ENCODE measurements at regions not wholly inside any gene's neighbourhood (a gene's known extent, or its start where the extent isn't known, plus 50 kb on each side); places are given as distances from the start of the nearest gene placed in this dataset.

GRCh38 chr7:116417593-116418345, 81.8 kb upstream of the CAV2 start (continued):
- TF ChIP-seq SP2 (IDR thresholded peaks at IDR 0.05; ENCODE audit: extremely low read depth, low read depth, low read length, poor library complexity, severe bottlenecking) (no peak), NR4A1 (CRISPR knock-in tag; IDR thresholded peaks at IDR 0.05) (0 out of 2 replicates have a peak, but pooled peaks have one; percentile 39), NR4A1 (tag; IDR thresholded peaks at IDR 0.05) (no peak; the same call in 1 of the 2 replicates), USF1 (CRISPR knock-in tag; IDR thresholded peaks at IDR 0.05) (no peak), RBM39 (optimal IDR thresholded peaks at IDR 0.05; ENCODE audit: low read depth, low read length) (no peak), LARP7 (IDR thresholded peaks at IDR 0.05) (peak; percentile 87; the same call in 1 of the 2 replicates), KDM4B (IDR thresholded peaks at IDR 0.05; ENCODE audit: borderline replicate concordance in 2 of 2, low read depth in 1 of 2) (no peak), SNIP1 (IDR thresholded peaks at IDR 0.05; ENCODE audit: low read depth) (no peak), SIN3A (IDR thresholded peaks at IDR 0.05; ENCODE audit: borderline replicate concordance in 2 of 2, control insufficient read depth in 1 of 2, low read depth in 2 of 2, low read length in 2 of 2) (no peak), NR0B1 (IDR thresholded peaks at IDR 0.05; ENCODE audit: partially characterized antibody) (no peak), ZNF764 (CRISPR knock-in tag; IDR thresholded peaks at IDR 0.05; ENCODE audit: low read depth) (no peak), TEAD4 (IDR thresholded peaks at IDR 0.05; ENCODE audit: low read length) (peak; percentile 53), TEAD4 (CRISPR knock-in tag; IDR thresholded peaks at IDR 0.05; ENCODE audit: borderline replicate concordance) (no peak), ZNF583 (CRISPR knock-in tag; IDR thresholded peaks at IDR 0.05) (no peak; the same call in 1 of the 2 replicates), CTBP1 (IDR thresholded peaks at IDR 0.05; ENCODE audit: borderline replicate concordance) (peak; percentile 79; the same call in 1 of the 2 replicates), HNRNPLL (IDR thresholded peaks at IDR 0.05; ENCODE audit: low read depth, low read length, poor library complexity, severe bottlenecking) (no peak), E2F8 (IDR thresholded peaks at IDR 0.05; ENCODE audit: low read depth, partially characterized antibody) (no peak), ZSCAN32 (CRISPR knock-in tag; IDR thresholded peaks at IDR 0.05) (no peak), DMBX1 (CRISPR knock-in tag; IDR thresholded peaks at IDR 0.05; ENCODE audit: borderline replicate concordance) (no peak), MLLT1 (IDR thresholded peaks at IDR 0.05) (peak in 1 of 2 experiments; percentile 80; a peak in 2 of 4 replicates), MCM5 (IDR thresholded peaks at IDR 0.05; ENCODE audit: low read depth) (no peak), FOXJ2 (tag; IDR thresholded peaks at IDR 0.05) (peak; percentile 85; the same call in 1 of the 2 replicates)

All from K562 (cell line).